ENCODE measurements at regions not wholly inside any gene's neighbourhood (a gene's known extent, or its start where the extent isn't known, plus 50 kb on each side); places are given as distances from the start of the nearest gene placed in this dataset.

GRCh38 chrX:85505801-85506200 is 126.3 kb upstream of the POF1B start:
- H3K23me2 ChIP-seq (ENCODE audit: insufficient read length, low read depth, low read length, poor library complexity, severe bottlenecking), result no peaks in the 10 kb centered on the region
- no CpG with 5 or more reads among the region's 2 CpGs for WGBS (ENCODE audit: extremely low coverage, insufficient read length, low lambda C conversion rate)

More at GRCh38 chrX:85505801-85506200, 126.3 kb upstream of the POF1B start:
- Histone ChIP-seq H3K9me3 (ENCODE audit: control insufficient read depth, low read depth, low read length) (no peaks in the 10 kb centered on the region), H3K14ac (ENCODE audit: insufficient read depth, low read length) (no peak overlapping the region), H3K79me2 (ENCODE audit: insufficient read depth, low read length) (no peaks in the 10 kb centered on the region), H3K4ac (ENCODE audit: low read depth, low read length) (no peak overlapping the region), H3K9ac (ENCODE audit: extremely low read depth, insufficient read length, low read length) (no peak overlapping the region), H4K20me1 (ENCODE audit: control insufficient read depth, insufficient read depth, insufficient read length) (no peaks in the 10 kb centered on the region), H2BK5ac (ENCODE audit: insufficient read length, low read length) (no peak overlapping the region), H2AFZ (ENCODE audit: low read length) (no peak overlapping the region), H3K18ac (ENCODE audit: insufficient read length, low read depth, low read length) (no peak overlapping the region), H2AK5ac (ENCODE audit: insufficient read length, low read length) (no peak overlapping the region), H3K4me1 (ENCODE audit: insufficient read depth, low read length) (no peaks in the 10 kb centered on the region), H3T11ph (ENCODE audit: low read length) (no peak overlapping the region), H4K91ac (ENCODE audit: insufficient read length, low read depth, low read length) (no peak overlapping the region), H2BK120ac (ENCODE audit: low read depth, low read length, poor library complexity, severe bottlenecking) (no peak overlapping the region), H2BK20ac (ENCODE audit: low read depth, low read length, poor library complexity, severe bottlenecking) (no peak overlapping the region), H3K79me1 (ENCODE audit: insufficient read depth, low read depth, low read length, poor library complexity, severe bottlenecking) (no peaks in the 10 kb centered on the region), H4K8ac (replicated peaks; ENCODE audit: insufficient read length, low read depth, low read length) (no peak overlapping the region), H3K4me2 (ENCODE audit: insufficient read depth, insufficient read length, low read length) (no peak overlapping the region), H2BK15ac (ENCODE audit: low read depth, low read length) (no peak overlapping the region), H3K27ac (ENCODE audit: insufficient read length, low read depth, low read length) (no peak overlapping the region), H3K27me3 (ENCODE audit: insufficient read depth, low read length) (no peaks in the 10 kb centered on the region), H3K56ac (ENCODE audit: insufficient read length, low read depth, low read length) (no peak overlapping the region), H2BK12ac (ENCODE audit: insufficient read length, low read depth, low read length) (no peak overlapping the region), H3K23ac (ENCODE audit: insufficient read length, low read depth, low read length) (no peak overlapping the region), H4K5ac (ENCODE audit: insufficient read length, low read depth, low read length) (no peak overlapping the region)
- TF ChIP-seq CTCF (conservative IDR thresholded peaks at IDR 0.05), result no peak
- H3K27ac Mint-ChIP-seq, result no peak overlapping the region
- H3K9me3 Mint-ChIP-seq, result peaks cover 29 to 38% of the 10 kb centered on the region in 2 experiments
- no peak for DNase-seq
- no peaks in the 10 kb centered on the region for H3K36me3 Mint-ChIP-seq (ENCODE audit: insufficient read depth in 1 of 3, low read depth in 3 of 3)
- H3K4me3 Mint-ChIP-seq, result no peak overlapping the region
- H3K27me3 Mint-ChIP-seq (ENCODE audit: low read depth), result no peaks in the 10 kb centered on the region
- H3K4me1 Mint-ChIP-seq, result no peaks in the 10 kb centered on the region
